SW 1271 (cell line): ENCODE measurements at regions not wholly inside any gene's neighbourhood (a gene's known extent, or its start where the extent isn't known, plus 50 kb on each side); places are given as distances from the start of the nearest gene placed in this dataset.

Experiments
- DNase-seq, 2 experiments: peaks; one replicate each; lab custom pipeline; 2025; lab: John Stamatoyannopoulos, UW

DNA sequence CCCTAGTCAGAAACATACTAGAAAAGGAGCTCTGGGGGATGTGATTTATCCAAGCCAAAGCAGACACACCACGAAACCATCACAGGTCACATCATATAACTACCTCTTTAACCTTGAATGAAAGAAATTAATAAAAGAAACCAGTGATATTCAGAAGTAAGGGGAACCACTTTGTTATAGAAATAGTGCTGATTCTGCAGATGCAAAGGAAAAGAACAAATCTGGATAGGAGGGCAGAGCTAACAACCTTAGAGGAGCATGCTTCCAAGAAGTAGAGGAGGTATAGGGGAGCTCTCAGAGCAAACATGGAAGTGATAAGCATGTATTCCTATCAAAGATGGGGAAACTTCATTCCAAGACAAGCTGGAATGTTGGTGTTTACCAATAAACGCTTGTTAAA is 117.0 kb upstream of the MDM1 start:
- DNase-seq: no peak

DNA sequence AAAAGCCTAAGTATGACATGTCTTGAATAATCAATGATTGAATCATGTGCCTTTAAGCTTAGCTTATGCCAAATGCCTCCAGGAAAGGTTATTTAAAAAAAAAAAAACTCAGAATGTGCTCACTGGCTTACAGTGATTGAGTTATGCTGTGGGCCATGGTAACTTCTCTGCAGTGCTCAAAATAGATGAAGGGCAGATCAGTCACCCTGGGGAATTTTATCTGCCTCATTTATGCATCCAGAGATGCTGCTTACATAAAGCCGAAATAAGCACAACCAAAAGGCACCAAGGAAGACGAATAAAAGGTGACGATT is 118.7 kb upstream of the MDM1 start:
- no peak for DNase-seq

DNA sequence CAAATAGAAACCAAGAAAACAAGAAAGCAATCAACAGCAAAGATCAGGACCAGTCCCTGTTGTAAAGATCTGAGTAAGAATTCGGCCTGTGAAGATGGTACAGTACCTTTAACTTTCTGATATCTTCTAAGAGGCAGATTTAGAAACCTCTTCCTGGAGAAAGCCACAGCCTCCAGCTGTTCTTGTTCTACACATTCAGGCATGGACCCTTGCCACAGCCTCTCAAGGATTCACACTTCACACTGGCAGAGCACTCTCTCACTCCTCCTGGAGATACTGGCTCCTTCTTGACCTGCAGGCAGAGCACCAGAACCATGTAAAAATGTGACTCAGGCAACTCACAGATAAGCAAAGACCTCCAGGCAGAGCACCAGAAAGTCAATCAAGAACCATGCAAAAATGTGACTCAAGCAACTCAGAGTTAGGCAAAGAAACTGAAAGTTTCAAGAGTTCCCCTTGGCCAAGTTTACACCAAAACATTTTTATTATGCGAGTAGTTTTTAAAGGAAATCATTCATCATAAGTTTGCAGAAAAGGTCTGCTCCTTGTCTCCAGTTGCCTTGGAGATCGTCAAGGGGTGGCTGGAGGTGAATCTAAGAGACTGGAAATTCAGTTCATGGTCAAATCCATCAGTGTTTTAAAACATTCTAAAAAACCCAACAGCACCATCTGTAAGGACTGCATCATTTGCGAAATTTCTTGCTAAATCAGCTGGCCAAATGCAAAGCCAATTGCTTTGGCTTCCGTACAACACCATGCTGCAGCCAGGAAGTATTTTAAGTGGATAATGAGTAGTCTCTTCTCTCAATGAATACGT is 119.3 kb upstream of the MDM1 start:
- no peak for DNase-seq

DNA sequence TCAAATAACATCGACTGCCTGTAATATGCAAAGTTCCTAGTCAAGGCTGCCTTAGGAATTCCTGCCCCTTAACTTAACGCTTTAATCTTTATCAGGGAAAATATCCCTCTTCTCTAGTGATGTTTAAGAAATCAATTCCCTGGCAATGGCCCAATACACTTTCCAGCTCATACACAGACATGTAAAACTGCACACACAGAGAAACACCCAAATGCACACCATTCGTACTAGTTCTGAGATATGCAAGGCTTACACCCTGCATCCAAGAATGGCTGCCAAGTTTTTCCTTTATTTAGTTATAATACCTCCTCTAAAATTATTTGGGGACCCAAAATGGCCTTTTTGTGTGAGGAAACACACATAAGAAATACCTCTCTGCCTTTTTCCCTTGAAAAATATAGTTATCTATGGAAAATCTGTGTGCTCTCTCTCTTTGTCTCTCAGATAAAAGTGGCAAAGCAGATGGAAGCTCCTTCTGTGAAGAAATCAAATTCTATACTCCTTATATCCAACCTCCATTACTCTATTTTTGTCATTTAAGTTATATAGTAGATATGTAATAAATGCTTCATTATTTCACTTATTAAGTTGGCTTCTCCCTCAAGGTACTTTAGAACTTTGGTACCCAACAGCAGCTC is 120.0 kb upstream of the MDM1 start:
- DNase-seq: no peak

DNA sequence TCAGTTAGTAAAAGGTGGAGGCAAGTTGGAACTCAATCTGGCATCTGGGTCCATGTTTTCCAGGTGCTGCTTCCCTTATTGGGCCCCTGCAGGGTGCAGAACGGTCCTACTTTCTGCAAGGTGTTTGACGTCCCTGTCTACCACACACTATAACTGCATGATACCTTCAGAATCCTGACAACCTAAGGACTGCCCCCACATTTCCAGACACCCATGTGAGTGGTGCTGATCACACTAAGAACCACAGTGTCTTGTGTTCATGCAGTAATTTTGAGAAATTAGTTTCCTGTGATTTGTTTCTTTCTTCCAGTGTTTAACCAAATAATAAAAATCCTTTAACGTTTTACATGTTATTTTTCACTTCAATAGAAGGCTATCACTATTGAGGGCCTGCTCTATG is 121.1 kb upstream of the MDM1 start:
- DNase-seq: no peak

DNA sequence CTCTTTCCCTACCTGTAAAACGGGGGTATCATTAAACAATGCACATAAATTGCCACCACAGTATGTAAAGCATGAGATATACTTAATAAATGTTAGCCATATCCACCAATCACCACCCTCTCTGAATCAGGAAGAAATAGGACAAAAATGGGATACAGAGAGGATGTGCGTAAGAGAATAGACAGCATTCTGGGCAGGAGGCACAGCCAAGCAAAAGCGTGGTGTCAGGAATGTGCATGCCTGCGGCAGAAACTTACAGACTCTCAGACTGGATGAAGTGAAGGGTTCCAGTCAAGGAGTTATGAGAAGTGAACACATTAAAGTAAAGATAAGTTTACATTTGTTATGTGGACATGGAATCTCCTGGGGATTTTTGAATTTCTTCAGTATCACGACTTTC is 121.7 kb upstream of the MDM1 start:
- no peak for DNase-seq

DNA sequence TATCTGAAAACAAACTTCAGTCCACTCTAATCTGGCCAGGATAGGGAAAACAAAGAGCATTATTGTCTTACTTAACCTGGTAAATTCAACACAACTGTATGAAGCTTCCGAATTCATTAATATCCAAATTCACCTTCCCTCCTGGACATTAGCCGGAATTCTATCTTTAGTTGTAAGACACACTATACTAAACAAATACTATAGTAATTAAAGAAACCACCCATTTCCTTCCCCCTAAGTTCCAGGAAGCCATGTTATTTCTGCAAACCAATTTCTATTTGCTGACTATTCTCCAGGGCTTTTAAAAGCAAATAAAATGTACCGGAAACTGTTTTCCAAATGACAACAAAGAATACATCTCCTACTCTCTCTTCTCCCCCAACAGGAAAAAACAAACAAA is 122.7 kb upstream of the MDM1 start:
- DNase-seq: no peak

DNA sequence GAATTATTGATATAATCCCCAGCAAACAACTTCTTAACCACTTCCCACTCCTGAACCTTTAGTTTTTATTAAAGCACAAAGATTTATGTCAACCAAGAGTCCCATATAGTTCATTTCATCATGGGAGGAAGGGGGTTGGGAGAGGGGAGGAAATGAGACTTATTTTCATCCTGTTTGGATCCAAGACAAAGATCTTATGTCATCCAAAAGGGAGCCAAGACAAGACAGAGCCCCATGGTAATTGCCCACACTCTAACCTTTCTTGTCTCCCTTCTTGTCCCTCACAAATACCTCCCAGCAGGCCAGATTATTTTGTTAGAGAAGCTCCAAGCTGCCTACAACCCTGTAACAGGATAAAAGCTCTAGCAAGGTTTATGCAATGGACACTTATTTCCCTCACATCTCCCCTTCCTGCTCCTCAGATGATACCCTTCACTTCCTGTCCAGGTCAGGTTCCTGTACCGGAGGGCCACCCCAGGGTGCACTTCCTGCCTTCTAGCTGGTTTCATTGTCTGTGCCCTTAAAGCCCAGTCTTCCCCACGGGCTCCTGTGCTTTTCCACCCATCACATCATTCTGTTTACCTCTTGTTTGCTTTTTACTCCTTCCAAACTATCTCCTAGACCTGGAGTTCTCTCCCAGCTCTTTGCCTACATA is 123.7 kb upstream of the MDM1 start:
- no peak for DNase-seq

DNA sequence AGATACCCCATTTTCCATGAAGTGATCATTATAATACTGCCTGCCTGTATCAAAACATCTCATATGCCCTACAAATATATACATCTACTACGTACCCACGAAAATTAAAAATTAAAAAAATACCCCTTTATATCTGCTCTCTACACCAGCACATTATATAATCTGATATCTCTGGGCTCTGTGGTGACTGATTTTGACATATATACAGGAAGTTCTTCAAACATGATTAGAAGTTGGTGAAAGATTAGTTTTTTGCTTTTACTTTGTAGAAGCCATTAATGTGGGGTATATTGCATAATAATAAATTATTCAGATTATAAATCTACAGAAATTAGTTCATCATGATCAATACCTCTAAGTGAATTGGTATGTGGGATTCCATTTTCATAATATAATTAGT is 126.7 kb upstream of the MDM1 start:
- DNase-seq: no peak

DNA sequence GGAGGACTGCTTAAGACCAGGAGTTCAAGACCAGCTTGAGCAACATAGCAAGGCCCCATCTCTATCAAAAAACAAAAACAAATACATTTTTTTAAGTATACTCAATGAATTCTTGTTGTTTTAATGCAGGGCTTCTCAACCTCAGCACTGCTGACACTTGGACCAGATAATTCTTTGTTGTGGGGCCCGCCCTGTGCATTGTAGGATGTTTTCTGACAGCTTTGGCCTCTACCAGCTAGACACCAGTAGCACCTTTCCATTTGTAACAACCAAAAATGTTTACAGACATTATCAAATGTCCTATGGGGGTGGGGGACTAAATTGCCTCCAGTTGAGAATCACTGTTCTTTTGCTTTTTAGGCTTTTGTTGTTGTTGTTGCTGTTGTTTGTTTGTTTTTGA is 128.1 kb upstream of the MDM1 start:
- no peak for DNase-seq

DNA sequence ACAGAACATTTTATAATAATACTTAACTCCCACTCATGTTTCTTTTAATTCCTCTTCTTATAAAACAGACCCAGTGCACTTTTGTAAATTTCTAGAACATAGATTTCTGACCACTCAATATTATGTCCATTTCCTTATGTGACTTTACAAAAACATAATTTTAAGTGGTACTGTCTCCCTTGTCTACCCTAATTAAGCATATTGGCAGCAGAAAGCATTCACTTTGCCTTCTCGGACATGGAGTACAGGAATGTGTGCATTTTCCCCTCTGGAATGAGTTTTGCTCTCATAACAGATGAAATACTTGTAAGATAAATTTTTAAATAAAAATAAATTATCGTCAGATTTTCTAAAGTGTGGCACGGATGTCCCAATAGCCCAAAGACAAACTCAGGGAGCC is 129.5 kb upstream of the MDM1 start:
- DNase-seq: no peak

DNA sequence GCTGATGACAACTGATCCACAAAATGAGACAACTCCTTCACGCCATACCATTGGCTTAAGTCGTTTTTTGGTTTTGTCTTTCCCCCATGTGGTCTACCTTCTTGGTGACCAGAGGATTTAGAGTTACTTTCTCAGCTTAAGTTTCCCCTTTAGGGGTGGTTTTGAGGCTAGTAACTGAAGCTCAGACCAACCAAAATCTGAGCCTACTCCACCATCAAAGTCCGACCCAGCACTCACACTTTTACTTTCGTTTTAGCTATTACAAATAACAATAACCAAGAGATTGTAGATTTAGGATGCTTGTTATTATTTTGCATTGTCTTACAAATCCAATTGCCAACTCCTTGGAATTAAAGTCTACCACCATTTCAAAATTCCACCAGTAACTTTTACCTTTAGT is 130.6 kb upstream of the MDM1 start:
- DNase-seq: no peak

DNA sequence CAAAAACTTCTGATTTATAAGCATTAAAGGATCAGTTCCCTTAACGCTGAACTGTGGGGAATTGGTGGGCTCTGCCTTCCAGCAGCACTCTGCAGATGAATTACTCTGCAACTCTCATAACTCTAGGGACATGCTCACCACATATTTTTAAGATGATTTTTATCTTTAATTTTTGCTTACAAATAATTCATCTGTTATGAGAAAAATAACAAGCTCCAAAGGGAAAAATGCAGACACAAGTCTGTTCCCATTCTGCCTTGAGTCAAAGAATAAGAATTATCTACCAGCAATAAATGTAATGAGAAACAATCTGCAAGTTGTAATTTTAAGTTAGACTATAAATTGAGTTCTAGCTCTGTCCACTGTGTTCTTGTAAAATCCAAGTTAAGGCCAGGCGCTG is 133.1 kb upstream of the MDM1 start:
- no peak for DNase-seq

DNA sequence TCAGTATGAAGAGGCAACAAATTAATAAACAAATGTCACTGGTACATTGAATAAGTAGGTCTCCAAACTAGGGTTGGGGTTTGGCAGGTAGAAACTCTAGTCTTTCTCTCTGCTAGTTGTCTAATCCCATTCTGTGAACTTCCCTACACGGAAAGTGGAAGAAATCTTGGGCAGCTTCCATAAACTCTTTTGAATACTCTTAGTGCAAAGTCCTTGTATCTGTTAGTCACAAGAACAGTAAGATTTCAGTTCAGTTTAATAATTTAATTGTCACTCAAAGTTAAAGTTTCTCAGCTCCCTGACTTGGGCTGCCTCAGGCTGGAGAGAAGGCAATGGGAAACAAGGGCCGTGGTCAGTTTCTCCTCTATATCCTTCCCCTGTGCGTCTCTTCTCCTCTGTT is 135.4 kb upstream of the MDM1 start:
- DNase-seq: no peak

DNA sequence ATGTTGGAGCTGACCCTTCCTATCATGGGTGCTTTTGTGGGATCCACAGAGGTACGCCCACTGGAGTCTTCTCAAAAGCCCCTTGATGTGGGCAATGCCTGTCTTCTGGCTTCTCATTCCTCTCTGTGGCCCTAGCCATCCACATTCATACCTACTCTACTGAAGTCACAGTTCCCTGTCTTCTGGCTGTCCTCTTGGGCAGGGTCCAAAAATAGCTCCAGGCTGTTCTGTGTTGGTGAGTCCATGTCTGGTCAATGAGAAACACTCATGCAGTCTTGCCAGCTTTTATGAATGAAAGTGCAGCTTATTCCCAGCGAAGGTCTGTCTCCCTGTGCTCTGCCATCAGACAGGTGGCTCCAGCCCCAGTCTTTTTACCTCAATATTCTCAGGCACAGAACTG is 135.9 kb upstream of the MDM1 start:
- no peak for DNase-seq

DNA sequence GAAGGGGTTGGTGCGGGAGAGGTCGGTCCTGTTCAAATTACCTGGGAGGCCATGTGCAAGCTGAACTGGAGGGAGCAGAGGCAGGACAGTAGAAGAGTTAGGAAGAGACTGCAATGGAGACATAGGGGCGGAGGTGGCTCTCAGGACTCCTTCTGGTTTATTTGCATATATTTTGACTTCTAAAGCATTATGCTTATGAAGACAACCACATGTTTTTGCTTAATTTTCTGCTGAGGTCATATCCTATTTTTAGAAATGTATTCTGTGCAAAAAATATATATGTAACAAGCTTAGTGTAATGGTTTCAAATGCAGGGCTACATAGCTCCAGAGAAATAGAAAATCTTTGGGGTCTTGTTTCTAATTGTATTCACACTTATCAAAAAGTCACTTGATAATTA is 137.0 kb upstream of the MDM1 start:
- DNase-seq: no peak

DNA sequence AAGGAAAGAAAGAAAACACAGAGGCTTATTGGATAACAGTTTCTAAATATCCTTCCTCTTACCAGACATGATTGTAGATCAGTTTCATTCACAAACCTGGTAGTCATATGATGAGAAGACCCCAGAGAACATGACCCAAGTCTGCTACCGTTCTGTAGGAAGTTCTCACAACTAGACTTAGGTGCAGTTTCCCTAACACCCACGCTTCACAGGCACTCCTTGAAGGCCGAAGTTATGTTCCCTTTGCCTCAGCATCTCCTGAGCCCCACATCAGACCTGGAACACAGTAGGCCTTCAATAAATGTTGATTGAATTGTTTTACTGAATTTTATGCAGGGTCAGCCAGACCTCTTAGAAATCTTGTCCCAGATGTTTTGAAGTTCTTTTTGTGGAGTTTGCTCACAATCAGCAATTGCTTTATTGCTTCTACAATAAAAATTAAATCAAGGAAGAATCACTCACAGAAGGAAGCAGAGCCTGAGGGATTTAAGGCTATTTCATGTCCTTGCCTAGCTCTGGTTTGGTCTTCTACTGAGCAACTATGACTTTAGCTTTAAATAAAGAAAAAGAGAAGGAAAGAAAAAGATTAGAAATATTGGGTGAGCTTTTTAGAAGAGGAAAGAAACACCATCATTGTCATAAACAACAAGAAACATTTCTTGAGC is 138.6 kb upstream of the MDM1 start:
- DNase-seq: no peak

DNA sequence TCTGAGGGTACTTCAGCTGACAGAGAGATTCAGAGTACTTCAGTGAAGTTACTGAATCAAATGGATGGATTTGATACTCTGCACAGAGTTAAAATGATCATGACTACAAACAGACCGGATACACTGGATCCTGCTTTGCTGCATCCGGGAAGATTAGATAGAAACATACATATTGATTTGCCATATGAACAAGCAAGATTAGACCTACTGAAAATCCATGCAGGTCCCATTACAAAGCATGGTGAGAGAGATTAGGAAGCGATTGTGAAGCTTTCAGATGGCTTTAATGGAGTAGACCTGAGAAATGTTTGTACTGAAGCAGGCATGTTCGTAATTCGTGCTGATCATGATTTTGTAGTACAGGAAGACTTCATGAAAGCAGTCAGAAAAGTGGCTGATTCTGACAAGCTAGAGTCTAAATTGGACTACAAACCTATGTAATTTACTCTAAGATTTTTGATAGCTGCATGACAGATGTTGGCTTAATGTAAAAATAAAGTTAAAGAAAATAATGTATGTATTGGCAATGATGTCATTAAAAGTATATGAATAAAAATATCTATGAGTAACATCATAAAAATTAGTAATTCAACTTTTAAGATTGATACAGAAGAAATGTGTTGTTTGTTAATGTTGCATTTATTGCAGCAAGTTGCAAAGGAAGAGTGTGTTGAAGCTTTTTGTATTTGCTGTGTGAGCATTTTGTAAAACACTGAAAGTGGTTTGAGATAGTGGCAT is 136.1 kb upstream of the RAP1B start:
- no peak for DNase-seq

DNA sequence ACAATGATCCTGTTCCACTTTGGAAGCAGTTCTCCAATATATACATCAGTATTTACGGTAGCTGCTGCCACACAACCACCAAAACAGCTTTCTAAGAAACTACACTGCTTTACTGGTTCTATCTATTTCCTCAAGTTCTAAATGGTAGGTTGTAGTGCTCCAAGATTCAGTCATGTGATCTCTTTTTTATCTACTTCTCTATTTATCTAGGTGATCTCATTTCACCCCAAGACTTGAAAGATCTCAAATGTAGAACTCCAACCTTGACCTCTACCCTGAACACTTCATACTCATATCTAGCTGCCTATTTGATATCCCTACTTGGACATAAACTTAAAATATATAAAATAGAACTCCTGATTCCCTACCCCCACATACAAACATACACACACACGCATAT is 133.9 kb upstream of the RAP1B start:
- no peak for DNase-seq

DNA sequence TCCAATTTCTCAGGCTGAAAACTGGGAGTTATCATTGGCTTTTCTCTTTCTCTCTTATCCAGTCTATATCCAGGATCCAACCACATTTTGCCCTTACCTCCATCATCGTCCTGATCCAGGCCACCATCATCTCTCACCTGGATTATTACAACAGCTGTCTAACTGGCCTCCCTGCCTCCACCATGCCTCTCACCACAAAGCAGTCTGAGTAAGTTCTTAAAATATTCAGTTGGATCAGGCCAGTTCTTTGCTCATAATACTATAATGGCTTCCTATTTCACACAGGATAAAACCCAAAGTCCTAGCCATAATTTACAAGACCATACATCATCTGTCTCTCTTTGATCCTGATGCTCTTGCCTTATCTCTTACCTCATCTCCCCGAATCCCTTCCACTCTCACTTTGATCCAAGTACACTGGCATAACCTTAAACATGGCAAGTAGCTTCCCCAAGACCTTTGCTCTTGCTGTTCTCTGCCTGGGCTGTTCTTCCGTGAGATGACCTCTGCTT is 133.4 kb upstream of the RAP1B start:
- DNase-seq: no peak

DNA sequence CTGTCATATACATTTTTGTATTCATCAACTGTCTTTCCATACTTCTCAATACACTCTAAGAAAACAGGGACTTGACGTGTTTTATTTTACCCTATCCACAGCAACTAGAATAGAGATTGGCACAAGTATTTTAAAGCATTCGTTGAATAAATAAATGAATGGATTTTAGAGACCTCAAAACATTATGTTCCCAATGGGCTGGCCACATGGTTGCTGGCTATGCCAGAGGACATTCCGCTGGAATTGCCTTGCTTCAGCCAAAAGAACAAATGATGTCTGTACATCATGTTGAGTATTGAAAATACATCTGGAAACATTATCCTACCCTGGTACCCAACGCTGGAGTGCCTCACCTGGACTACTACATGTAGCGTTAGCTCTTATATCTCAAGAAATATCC is 132.8 kb upstream of the RAP1B start:
- DNase-seq: no peak
